ENCODE measurements at regions not wholly inside any gene's neighbourhood (a gene's known extent, or its start where the extent isn't known, plus 50 kb on each side); places are given as distances from the start of the nearest gene placed in this dataset.
"Not testable (repeated sequence)": the region's sequence is repeated elsewhere in the genome, so short reads cannot be mapped to it uniquely, and the experiment has no call there.

DNA sequence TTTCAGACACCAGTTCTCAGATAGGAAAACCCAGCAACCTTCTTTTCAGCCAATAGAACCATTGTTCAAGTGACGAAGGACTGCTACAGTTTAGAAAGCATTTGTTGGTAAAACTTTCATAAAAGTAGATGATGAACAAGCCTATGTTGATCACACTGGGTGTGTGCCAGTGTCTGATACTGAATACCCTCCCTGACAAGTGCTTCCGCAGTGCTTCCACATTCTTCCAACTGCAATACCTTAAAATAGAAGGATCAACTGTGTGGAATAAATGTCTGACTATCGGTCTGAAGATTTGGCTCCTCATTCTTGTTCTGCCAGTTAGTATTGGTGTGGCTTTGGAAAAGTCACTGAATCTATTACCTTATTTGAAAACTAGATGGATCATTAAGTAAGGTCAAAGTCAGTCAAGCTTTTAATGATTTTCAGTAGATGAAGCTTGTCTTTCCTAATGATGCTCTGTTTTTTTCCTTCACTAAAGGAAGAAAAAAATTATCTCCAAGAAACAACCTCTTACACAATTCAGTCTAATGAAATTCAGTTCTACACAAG lies 479.4 kb upstream of the CBLB start:
- DNase-seq (ENCODE audit: low spot score): no peak

- DNase-seq (ENCODE audit: low spot score): no peak
Measured at GRCh38 chr3:106349191-106349881, 480.5 kb upstream of the CBLB start.

- DNase-seq (ENCODE audit: low spot score): no peak
Measured at GRCh38 chr3:106355873-106356272, 487.1 kb upstream of the CBLB start.

- no peak for DNase-seq (ENCODE audit: low spot score)
Measured at GRCh38 chr3:106359692-106360091, 490.9 kb upstream of the CBLB start.

DNA sequence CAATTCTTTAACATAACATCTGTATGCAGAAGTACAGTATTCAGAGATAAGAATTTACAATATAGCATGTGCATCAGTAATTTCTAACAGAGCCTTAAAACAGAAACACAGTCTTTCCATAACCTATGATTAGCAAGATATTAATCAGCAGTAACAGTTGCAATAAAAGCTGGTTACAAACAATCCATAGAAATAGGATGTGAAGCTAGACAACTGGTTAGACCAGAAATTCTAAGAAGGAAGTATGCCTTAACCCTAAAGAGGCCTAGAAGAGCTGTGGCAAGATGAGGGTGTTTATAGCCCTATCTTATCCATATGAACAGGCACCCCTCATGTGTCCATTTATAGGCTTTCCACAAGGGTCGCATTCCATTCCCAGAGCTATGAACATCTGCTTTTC lies 492.1 kb upstream of the CBLB start:
- DNase-seq (ENCODE audit: low spot score): not testable (repeated sequence)

DNA sequence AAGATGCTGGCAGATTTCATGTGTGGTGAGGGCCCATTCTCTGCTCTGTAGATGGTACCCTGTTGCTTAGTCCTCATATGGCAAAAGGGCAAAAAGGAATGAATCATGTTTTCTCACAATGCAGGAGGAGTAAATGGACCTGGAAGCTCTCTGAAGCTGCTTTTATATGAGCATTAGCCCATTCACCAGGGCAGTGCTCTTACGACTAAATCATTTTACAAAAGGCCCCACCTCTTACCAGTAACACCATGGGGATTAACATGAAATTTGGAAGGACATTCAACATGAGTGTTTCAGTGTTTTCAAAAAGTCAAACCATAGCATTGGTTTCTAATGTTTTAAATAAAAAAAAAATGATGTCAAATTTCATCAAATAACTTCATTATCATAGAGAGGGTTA lies 495.7 kb upstream of the CBLB start:
- DNase-seq (ENCODE audit: low spot score): no peak

DNA sequence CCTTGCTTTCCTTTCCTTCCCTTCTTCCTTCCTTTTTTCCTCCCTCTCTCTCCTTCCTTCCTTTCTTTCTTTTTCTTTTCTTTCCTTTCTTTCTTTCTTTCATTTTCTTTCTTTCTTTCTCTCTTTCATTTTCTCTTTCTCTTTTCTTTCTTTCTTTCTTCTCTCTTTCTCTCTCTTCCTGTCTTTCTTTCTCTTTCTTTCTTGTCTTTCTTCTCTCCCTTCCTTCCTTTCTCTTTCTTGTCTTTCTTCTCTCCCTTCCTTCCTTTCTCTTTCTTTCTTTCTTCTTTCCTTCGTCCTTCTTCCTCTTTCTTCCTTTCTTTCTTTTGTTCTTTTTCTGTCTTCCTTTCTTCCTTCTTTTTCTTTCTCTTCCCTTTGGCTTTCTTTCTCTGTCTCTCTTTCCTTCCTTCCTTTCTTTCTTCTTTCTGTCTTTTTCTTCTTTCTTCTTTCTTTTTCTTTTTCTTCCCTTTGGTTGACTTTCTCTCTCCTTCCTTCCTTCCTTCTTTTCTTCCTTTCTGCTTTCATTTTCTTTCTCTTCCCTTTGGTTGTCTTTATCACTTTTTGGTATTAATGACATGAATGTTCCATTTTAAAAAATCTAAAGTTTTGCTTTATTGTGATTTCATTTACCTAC lies 496.4 kb upstream of the CBLB start:
- DNase-seq (ENCODE audit: low spot score): no peak

- DNase-seq (ENCODE audit: low spot score): no peak
Measured at GRCh38 chr3:106366352-106366751, 497.5 kb upstream of the CBLB start.

DNA sequence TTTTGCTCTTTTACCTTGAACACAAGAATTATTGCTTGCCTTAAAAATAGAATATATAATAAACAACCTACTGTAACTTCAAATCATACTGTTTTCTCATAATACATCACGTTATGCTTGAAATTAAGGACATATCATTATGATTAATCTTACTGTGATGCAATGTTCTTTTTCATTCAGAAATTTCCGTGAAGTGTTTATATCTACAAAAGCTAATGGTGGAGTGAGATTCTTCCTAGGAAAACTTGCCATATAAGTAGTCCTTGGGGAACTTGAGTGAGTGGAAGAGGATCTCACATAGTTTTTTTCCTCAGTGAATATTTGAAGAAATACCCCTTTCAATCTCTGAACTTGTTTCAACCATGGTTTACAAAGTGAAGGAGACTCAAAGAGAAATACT lies 498.7 kb upstream of the CBLB start:
- no peak for DNase-seq (ENCODE audit: low spot score)

DNA sequence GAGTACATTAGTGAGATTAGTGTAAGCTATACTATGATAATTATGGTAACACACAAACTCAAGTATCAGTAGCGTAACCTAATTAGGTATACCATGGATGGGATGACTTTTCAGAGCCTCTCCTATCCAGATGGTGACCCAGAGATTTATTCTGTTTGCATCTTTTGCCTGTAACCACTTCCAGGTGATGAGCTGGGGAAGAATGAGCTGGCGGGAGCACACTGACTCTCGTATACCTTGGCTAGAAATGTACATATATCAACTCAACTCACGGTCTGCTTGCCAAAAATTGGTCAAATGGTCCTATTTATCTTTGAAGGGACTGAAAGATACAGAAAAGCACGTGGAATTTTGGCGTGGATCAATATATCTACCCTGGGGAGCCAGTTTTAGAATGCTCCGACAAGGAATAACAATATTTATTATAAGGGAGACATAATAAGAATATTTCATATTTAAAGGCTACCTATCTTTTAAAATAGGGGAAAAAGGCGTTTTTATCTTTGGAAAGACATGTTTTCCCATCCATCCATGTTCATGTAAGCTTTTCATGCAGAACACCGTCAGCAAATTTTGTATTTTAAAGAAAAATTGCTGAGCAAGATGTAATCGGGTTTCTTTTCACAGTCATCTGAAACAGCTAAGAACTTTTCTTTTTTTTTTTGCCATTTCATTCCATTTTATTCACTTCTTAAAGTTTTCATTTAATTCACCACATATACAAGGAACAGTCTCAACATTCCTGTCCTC lies 502.6 kb upstream of the CBLB start:
- no peak for DNase-seq (ENCODE audit: low spot score)

- no peak for DNase-seq (ENCODE audit: low spot score)
Measured at GRCh38 chr3:106371971-106372805, 503.4 kb upstream of the CBLB start.

DNA sequence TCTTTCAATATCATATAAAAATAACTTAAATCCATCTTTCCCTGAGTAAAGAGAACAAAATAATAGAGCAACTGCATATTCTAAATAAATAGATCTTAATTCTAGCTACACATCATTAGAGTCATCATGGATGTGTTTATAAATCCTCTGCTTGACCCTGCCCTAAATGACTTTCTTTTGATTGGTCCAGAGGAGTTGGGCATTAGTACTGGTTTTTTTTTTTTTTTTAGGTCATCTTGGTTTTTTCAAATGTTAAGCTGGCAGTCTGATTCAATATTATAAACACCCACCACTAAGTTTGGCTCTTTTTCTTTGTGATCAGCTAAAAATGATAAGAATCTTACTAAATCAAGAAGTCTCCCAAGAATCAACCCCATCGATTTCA lies 504.0 kb upstream of the CBLB start:
- no peak for DNase-seq (ENCODE audit: low spot score)

- DNase-seq (ENCODE audit: low spot score): no peak
Measured at GRCh38 chr3:106376016-106376570, 507.3 kb upstream of the CBLB start.

GRCh38 chr3:106379251-106379750 lies 510.5 kb upstream of the CBLB start:
- no peak for DNase-seq (ENCODE audit: low spot score)

- no peak for DNase-seq (ENCODE audit: low spot score)
Measured at GRCh38 chr3:106380232-106380631, 511.4 kb upstream of the CBLB start.

- DNase-seq (ENCODE audit: low spot score): no peak
Measured at GRCh38 chr3:106381286-106381938, 512.6 kb upstream of the CBLB start.

DNA sequence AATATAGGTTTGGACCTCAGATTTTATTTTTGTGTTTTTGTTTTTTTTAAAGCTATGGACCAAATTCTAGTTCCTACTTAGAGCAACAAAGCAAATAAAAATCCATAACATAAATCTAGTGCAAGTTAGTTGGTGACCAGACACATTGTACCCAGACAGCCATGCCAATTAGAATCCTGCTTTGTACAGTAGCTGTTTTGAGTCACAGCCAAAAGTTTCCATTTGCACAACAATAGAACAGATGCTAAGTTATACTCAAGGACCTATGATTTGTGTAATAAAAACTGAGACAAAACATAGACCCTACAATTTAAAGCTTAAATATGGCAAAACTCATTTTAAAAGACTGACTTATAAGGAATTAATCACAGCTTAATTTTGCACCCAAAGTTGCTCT lies 513.1 kb upstream of the CBLB start:
- no peak for DNase-seq (ENCODE audit: low spot score)

- DNase-seq (ENCODE audit: low spot score): no peak
Measured at GRCh38 chr3:106386050-106386449, 517.2 kb upstream of the CBLB start.

GRCh38 chr3:106392915-106393314 lies 524.1 kb upstream of the CBLB start:
- DNase-seq (ENCODE audit: low spot score): no peak

DNA sequence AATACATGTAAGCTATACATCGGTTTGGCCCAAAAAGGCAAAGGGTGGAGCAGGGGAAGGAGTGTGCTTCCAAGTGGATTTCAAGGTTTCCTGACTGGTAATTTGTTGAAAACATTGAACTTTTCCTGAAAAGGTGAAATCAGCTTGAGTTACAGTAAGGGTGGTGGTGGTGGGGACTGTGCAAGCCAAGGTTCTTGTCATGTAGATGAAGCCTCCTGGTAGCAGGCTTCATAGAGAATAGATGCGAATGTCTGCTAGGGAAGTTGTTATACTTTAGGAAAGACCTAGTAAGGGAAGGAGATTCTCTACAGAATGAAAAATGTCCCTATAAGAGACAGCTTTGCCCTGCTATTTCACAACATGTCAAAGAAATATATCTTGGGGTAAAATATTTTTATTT lies 528.2 kb upstream of the CBLB start:
- no peak for DNase-seq (ENCODE audit: low spot score)
